ENCODE measurements at regions not wholly inside any gene's neighbourhood (a gene's known extent, or its start where the extent isn't known, plus 50 kb on each side); places are given as distances from the start of the nearest gene placed in this dataset.

- no peaks in the 10 kb centered on the region for H3K79me2 ChIP-seq (ENCODE audit: insufficient read depth, low read length)
- ChIA-PET POLR2A (no interaction called here), RAD21 (ENCODE audit: low non-redundant PET in 1 of 2, low total read pairs in 2 of 2, uncharacterized antibody in 2 of 2, unreplicated experiment in 2 of 2) (no interaction called here), CTCF (no interaction called here)
- no peak overlapping the region for H3K4me3 ChIP-seq (replicated peaks in 1 of 2; ENCODE audit: low read depth in 1 of 2, low read length in 2 of 2)
- no peak for ATAC-seq
- no peak overlapping the region for H3K9ac ChIP-seq (ENCODE audit: low read length)
- no peaks in the 10 kb centered on the region for H3K27me3 ChIP-seq (ENCODE audit: insufficient read depth, low read length)
- no peaks in the 10 kb centered on the region for H3K36me3 ChIP-seq (ENCODE audit: control insufficient read depth in 1 of 2, insufficient read depth in 2 of 2, low read length in 2 of 2)
- H3K27ac ChIP-seq (ENCODE audit: low read depth, low read length) = no peak overlapping the region
- H4K20me1 ChIP-seq (ENCODE audit: insufficient read depth) = no peaks in the 10 kb centered on the region
- no TSS peak for BruUV-seq (replicated peaks)
- no peak for DNase-seq (ENCODE audit: low read depth, low spot score)
- no peak for TF ChIP-seq SRF (IDR thresholded peaks at IDR 0.05; ENCODE audit: low read depth)
- TF ChIP-seq ATF3 (IDR thresholded peaks at IDR 0.05) = no peak
- TF ChIP-seq FOSL1 (IDR thresholded peaks at IDR 0.05; ENCODE audit: low read depth) = no peak
- TF ChIP-seq POLR2AphosphoS5 (IDR thresholded peaks at IDR 0.05; ENCODE audit: low read depth, low read length) = no peak
- no peak for TF ChIP-seq JUND (IDR thresholded peaks at IDR 0.05)
- no peak for TF ChIP-seq EZH2phosphoT487 (IDR thresholded peaks at IDR 0.05; ENCODE audit: borderline replicate concordance)
- no peak for TF ChIP-seq POLR2A (IDR thresholded peaks at IDR 0.05; ENCODE audit: borderline replicate concordance, extremely low read depth, insufficient read depth, insufficient read length)
- no peak for TF ChIP-seq EZH2 (IDR thresholded peaks at IDR 0.05)
- TF ChIP-seq CTCF (IDR thresholded peaks at IDR 0.05 in 2 of 3, conservative IDR thresholded peaks at IDR 0.05 in 1 of 3; ENCODE audit: borderline replicate concordance in 1 of 3, insufficient read depth in 1 of 3, low read depth in 2 of 3, low read length in 2 of 3) = no peak
- TF ChIP-seq SIN3A (IDR thresholded peaks at IDR 0.05; ENCODE audit: low read depth) = no peak
- no peak for TF ChIP-seq TCF7L2 (IDR thresholded peaks at IDR 0.05; ENCODE audit: borderline replicate concordance, extremely low read depth, insufficient read depth, insufficient read length)
- TF ChIP-seq REST (IDR thresholded peaks at IDR 0.05; ENCODE audit: low read depth) = no peak
- no peak for TF ChIP-seq CEBPB (IDR thresholded peaks at IDR 0.05; ENCODE audit: low read depth)
- intact Hi-C loops (cut with micrococcal nuclease) = no loop called here
- H3K9me3 ChIP-seq (ENCODE audit: control insufficient read depth in 1 of 2, insufficient read depth in 1 of 2, low read depth in 1 of 2, low read length in 2 of 2) = no peaks in the 10 kb centered on the region
- H3K4me1 ChIP-seq (ENCODE audit: control insufficient read depth in 1 of 2, insufficient read depth in 2 of 2, low read length in 2 of 2) = peaks cover 0 to 9% of the 10 kb centered on the region in 2 experiments; a peak in 1 of 4 replicates
- no peak overlapping the region for H2AFZ ChIP-seq (ENCODE audit: low read depth, low read length, poor library complexity, severe bottlenecking)
- no peaks in the 10 kb centered on the region for H3K9me2 ChIP-seq (ENCODE audit: insufficient read depth)
- H3K4me2 ChIP-seq (ENCODE audit: low read length) = no peak overlapping the region
Measured at GRCh38 chr1:221812905-221813597, 71.2 kb upstream of the DUSP10 start.

Measured in HCT116 (cell line).